ENCODE measurements at regions not wholly inside any gene's neighbourhood (a gene's known extent, or its start where the extent isn't known, plus 50 kb on each side); places are given as distances from the start of the nearest gene placed in this dataset.

- ATAC-seq (ENCODE audit: insufficient read depth, low FRiP score) (no peak), DNase-seq (no peak)
- 87 to 94% methylated on average over 2 of the region's 2 CpGs for WGBS, 2 donors
- Histone ChIP-seq H3K9ac (ENCODE audit: insufficient read depth in 1 of 2, low read length in 2 of 2) (no peak overlapping the region), H3K27me3 (ENCODE audit: control insufficient read depth in 3 of 3, insufficient read depth in 3 of 3, low read length in 2 of 3) (no peaks in the 10 kb centered on the region), H3K27ac (ENCODE audit: low read depth in 1 of 2, low read length in 1 of 2) (peak overlapping the region in 1 of 2 donors; percentile 11), H3K4me3 (no peak overlapping the region), H3K4me1 (ENCODE audit: control insufficient read depth in 5 of 5, insufficient read depth in 5 of 5, low read length in 5 of 5) (peaks cover 0 to 45% (median 31%) of the 10 kb centered on the region in 5 donors), H3K36me3 (ENCODE audit: control insufficient read depth in 4 of 4, insufficient read depth in 4 of 4, low read length in 4 of 4) (no peaks in the 10 kb centered on the region), H3K9me3 (ENCODE audit: control insufficient read depth in 4 of 4, insufficient read depth in 3 of 4, low read length in 3 of 4) (peaks cover 0 to 5% (median 1%) of the 10 kb centered on the region in 4 donors)
- no peak for TF ChIP-seq CTCF (IDR thresholded peaks at IDR 0.05; ENCODE audit: control extremely low read depth, extremely low read depth)
These were observed 191.7 kb downstream of the ANAPC1 start for GRCh38 chr2:111692311-111692710.

DNA sequence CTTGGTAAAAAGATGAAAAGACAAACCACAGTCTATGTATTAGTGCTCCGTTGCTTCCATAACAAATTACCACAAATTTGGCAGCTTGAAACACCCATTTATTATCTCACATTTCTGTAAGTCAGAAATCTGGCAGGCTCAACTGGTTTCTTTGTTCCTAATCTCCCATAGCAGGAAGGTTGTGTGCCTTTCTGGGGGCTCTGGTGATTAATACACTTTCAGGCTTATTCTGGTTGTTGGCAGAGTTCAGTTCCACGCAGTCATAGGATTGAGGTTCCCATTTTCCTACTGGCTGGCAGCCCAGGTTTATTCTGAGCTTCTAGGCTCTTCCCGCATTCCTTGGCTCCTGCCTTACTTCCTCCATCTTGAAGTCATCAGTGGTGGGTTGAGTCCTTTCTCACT lies 189.3 kb downstream of the ANAPC1 start:
- DNase-seq (peak; percentile 59 to 77 (median 75)), ATAC-seq (ENCODE audit: insufficient read depth, low FRiP score) (peak; percentile 17)
- 55 to 72% methylated on average over 3 of the region's 3 CpGs for WGBS, 2 donors
- TF ChIP-seq CTCF (IDR thresholded peaks at IDR 0.05; ENCODE audit: control extremely low read depth, extremely low read depth), result no peak
- H3K27me3 ChIP-seq (ENCODE audit: control insufficient read depth in 3 of 3, insufficient read depth in 3 of 3, low read length in 2 of 3), result no peaks in the 10 kb centered on the region
- H3K9me3 ChIP-seq (ENCODE audit: control insufficient read depth in 4 of 4, insufficient read depth in 3 of 4, low read length in 3 of 4), result peaks cover 0 to 5% (median 1%) of the 10 kb centered on the region in 4 donors
- no peak overlapping the region for H3K9ac ChIP-seq (ENCODE audit: insufficient read depth in 1 of 2, low read length in 2 of 2)
- H3K4me3 ChIP-seq, result no peak overlapping the region
- H3K27ac ChIP-seq (ENCODE audit: low read depth in 1 of 2, low read length in 1 of 2), result no peak overlapping the region
- no peaks in the 10 kb centered on the region for H3K36me3 ChIP-seq (ENCODE audit: control insufficient read depth in 4 of 4, insufficient read depth in 4 of 4, low read length in 4 of 4)
- peaks cover 0 to 29% (median 20%) of the 10 kb centered on the region in 5 donors for H3K4me1 ChIP-seq (ENCODE audit: control insufficient read depth in 5 of 5, insufficient read depth in 5 of 5, low read length in 5 of 5)

GRCh38 chr2:111695441-111696007 lies 188.5 kb downstream of the ANAPC1 start:
- ATAC-seq (ENCODE audit: insufficient read depth, low FRiP score) (no peak), DNase-seq (no peak)
- Histone ChIP-seq H3K27me3 (ENCODE audit: control insufficient read depth in 3 of 3, insufficient read depth in 3 of 3, low read length in 2 of 3) (no peaks in the 10 kb centered on the region), H3K4me1 (ENCODE audit: control insufficient read depth in 5 of 5, insufficient read depth in 5 of 5, low read length in 5 of 5) (peaks cover 0 to 22% (median 17%) of the 10 kb centered on the region in 5 donors), H3K36me3 (ENCODE audit: control insufficient read depth in 4 of 4, insufficient read depth in 4 of 4, low read length in 4 of 4) (no peaks in the 10 kb centered on the region), H3K27ac (ENCODE audit: low read depth in 1 of 2, low read length in 1 of 2) (no peak overlapping the region), H3K9me3 (ENCODE audit: control insufficient read depth in 4 of 4, insufficient read depth in 3 of 4, low read length in 3 of 4) (peaks cover 0 to 5% (median 1%) of the 10 kb centered on the region in 4 donors), H3K4me3 (no peak overlapping the region), H3K9ac (ENCODE audit: insufficient read depth in 1 of 2, low read length in 2 of 2) (no peak overlapping the region)
- 93 to 94% methylated on average over 8 of the region's 8 CpGs for WGBS, 2 donors
- no peak for TF ChIP-seq CTCF (IDR thresholded peaks at IDR 0.05; ENCODE audit: control extremely low read depth, extremely low read depth)

DNA sequence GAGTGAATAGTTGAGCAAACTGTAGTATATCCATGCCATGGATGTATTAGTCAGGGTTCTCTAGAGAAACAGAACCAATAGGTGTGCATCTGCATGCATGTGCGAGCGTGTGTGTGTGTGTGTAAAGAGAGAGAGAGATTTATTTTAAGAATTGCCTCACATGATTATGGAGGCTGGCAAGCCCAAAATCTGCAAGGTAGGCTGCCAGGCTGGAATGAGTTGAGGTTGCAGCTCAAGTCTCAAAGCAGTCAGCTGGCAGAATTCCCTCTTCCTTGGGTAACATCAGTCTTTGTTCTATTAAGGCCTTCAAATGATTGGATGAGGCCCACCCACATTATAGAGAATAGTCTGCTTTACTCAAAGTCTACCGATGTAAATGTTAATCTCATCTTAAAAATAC lies 187.8 kb downstream of the ANAPC1 start:
- Histone ChIP-seq H3K36me3 (ENCODE audit: control insufficient read depth in 4 of 4, insufficient read depth in 4 of 4, low read length in 4 of 4) (no peaks in the 10 kb centered on the region), H3K9ac (ENCODE audit: insufficient read depth in 1 of 2, low read length in 2 of 2) (no peak overlapping the region), H3K4me1 (ENCODE audit: control insufficient read depth in 5 of 5, insufficient read depth in 5 of 5, low read length in 5 of 5) (peaks cover 0 to 15% (median 10%) of the 10 kb centered on the region in 5 donors), H3K27ac (ENCODE audit: low read depth in 1 of 2, low read length in 1 of 2) (no peak overlapping the region), H3K27me3 (ENCODE audit: control insufficient read depth in 3 of 3, insufficient read depth in 3 of 3, low read length in 2 of 3) (no peaks in the 10 kb centered on the region), H3K9me3 (ENCODE audit: control insufficient read depth in 4 of 4, insufficient read depth in 3 of 4, low read length in 3 of 4) (peaks cover 0 to 5% (median 1%) of the 10 kb centered on the region in 4 donors), H3K4me3 (no peak overlapping the region)
- 85 to 98% methylated on average over 3 of the region's 3 CpGs for WGBS, 2 donors
- no peak for DNase-seq
- TF ChIP-seq CTCF (IDR thresholded peaks at IDR 0.05; ENCODE audit: control extremely low read depth, extremely low read depth), result no peak
- no peak for ATAC-seq (ENCODE audit: insufficient read depth, low FRiP score)

Data from lung (tissue), 11 donors.